ENCODE measurements at regions not wholly inside any gene's neighbourhood (a gene's known extent, or its start where the extent isn't known, plus 50 kb on each side); places are given as distances from the start of the nearest gene placed in this dataset.

GRCh38 chr18:44309185-44309584 is 371.5 kb upstream of the SETBP1 start:
- H3K4me1 Mint-ChIP-seq = no peaks in the 10 kb centered on the region
- ATAC-seq (ENCODE audit: low read depth) = no peak
- no peaks in the 10 kb centered on the region for H3K27me3 Mint-ChIP-seq
- ChIA-PET CTCF (no interaction called here), POLR2A (no interaction called here)
- TF ChIP-seq CTCF (IDR thresholded peaks at IDR 0.05) (no peak), EZH2 (IDR thresholded peaks at IDR 0.05; ENCODE audit: borderline replicate concordance, insufficient read depth, low read depth, low read length, poor library complexity, severe bottlenecking) (no peak)
- H3K4me3 Mint-ChIP-seq = no peak overlapping the region
- Histone ChIP-seq H3K9me3 (ENCODE audit: control extremely low read depth in 1 of 3, control insufficient read depth in 2 of 3, insufficient read depth in 1 of 3, low read length in 2 of 3) (peaks cover 0 to 2% (median 1%) of the 10 kb centered on the region in 3 donors), H2AFZ (ENCODE audit: insufficient read depth, low read depth, low read length, poor library complexity, severe bottlenecking) (no peak overlapping the region), H3K36me3 (replicated peaks in 1 of 2; ENCODE audit: control extremely low read depth in 1 of 2, control insufficient read depth in 1 of 2, extremely low read depth in 1 of 2, insufficient read depth in 2 of 2, low read length in 1 of 2) (no peaks in the 10 kb centered on the region), H4K20me1 (ENCODE audit: control insufficient read depth, insufficient read depth, low read length, poor library complexity, severe bottlenecking) (no peaks in the 10 kb centered on the region), H3K4me1 (ENCODE audit: control insufficient read depth in 2 of 2, insufficient read depth in 2 of 2, low read length in 2 of 2) (no peaks in the 10 kb centered on the region), H3K4me3 (ENCODE audit: control extremely low read depth in 1 of 5, extremely low read depth in 1 of 5, insufficient read depth in 1 of 5, low read depth in 2 of 5, low read length in 4 of 5) (no peak overlapping the region), H3K4me2 (replicated peaks; ENCODE audit: low read depth, low read length, poor library complexity, severe bottlenecking) (no peak overlapping the region), H3K9ac (ENCODE audit: low read length) (no peak overlapping the region), H3K27me3 (replicated peaks in 1 of 4; ENCODE audit: control extremely low read depth in 1 of 4, control insufficient read depth in 3 of 4, insufficient read depth in 4 of 4, low read length in 3 of 4) (no peaks in the 10 kb centered on the region), H3K27ac (ENCODE audit: low read length in 2 of 2) (no peak overlapping the region), H3K79me2 (ENCODE audit: control insufficient read depth, insufficient read depth, low read length) (no peaks in the 10 kb centered on the region)
- peaks cover 3% of the 10 kb centered on the region for H3K9me3 Mint-ChIP-seq (ENCODE audit: insufficient read depth)
- WGBS (ENCODE audit: insufficient coverage) = no CpG with 5 or more reads among the region's 2 CpGs
- no peak overlapping the region for H3K27ac Mint-ChIP-seq
- no peak for DNase-seq
- intact Hi-C loops (cut with micrococcal nuclease) = no loop called here

- Mint-ChIP-seq H3K4me1 (no peaks in the 10 kb centered on the region), H3K4me3 (no peak overlapping the region), H3K27ac (no peak overlapping the region), H3K27me3 (no peaks in the 10 kb centered on the region), H3K9me3 (ENCODE audit: insufficient read depth) (no peaks in the 10 kb centered on the region)
- no peak overlapping the region for H3K4me3 ChIP-seq (ENCODE audit: control extremely low read depth in 1 of 5, extremely low read depth in 1 of 5, insufficient read depth in 1 of 5, low read depth in 2 of 5, low read length in 4 of 5)
- CTCF ChIA-PET = interaction anchor here (0.8 to 0.9 kb wide), 2 partner anchors 649 to 1063 kb away, joined by 3 to 6 read pairs; no protein-coding TSS in a partner anchor
- intact Hi-C loops (cut with micrococcal nuclease) = no loop called here
- H2AFZ ChIP-seq (ENCODE audit: insufficient read depth, low read depth, low read length, poor library complexity, severe bottlenecking) = no peak overlapping the region
- no peak for TF ChIP-seq EZH2 (IDR thresholded peaks at IDR 0.05; ENCODE audit: borderline replicate concordance, insufficient read depth, low read depth, low read length, poor library complexity, severe bottlenecking)
- no peak for TF ChIP-seq CTCF (IDR thresholded peaks at IDR 0.05)
- POLR2A ChIA-PET = no interaction called here
- no peaks in the 10 kb centered on the region for H3K4me1 ChIP-seq (ENCODE audit: control insufficient read depth in 2 of 2, insufficient read depth in 2 of 2, low read length in 2 of 2)
- no peaks in the 10 kb centered on the region for H3K36me3 ChIP-seq (replicated peaks in 1 of 2; ENCODE audit: control extremely low read depth in 1 of 2, control insufficient read depth in 1 of 2, extremely low read depth in 1 of 2, insufficient read depth in 2 of 2, low read length in 1 of 2)
- H3K27me3 ChIP-seq (replicated peaks in 1 of 4; ENCODE audit: control extremely low read depth in 1 of 4, control insufficient read depth in 3 of 4, insufficient read depth in 4 of 4, low read length in 3 of 4) = no peaks in the 10 kb centered on the region
- ATAC-seq (ENCODE audit: low read depth) (no peak), DNase-seq (no peak)
- H4K20me1 ChIP-seq (ENCODE audit: control insufficient read depth, insufficient read depth, low read length, poor library complexity, severe bottlenecking) = no peaks in the 10 kb centered on the region
- no peaks in the 10 kb centered on the region for H3K79me2 ChIP-seq (ENCODE audit: control insufficient read depth, insufficient read depth, low read length)
- H3K9ac ChIP-seq (ENCODE audit: low read length) = no peak overlapping the region
- no peak overlapping the region for H3K4me2 ChIP-seq (replicated peaks; ENCODE audit: low read depth, low read length, poor library complexity, severe bottlenecking)
- peaks cover 0 to 8% (median 0%) of the 10 kb centered on the region in 3 donors for H3K9me3 ChIP-seq (ENCODE audit: control extremely low read depth in 1 of 3, control insufficient read depth in 2 of 3, insufficient read depth in 1 of 3, low read length in 2 of 3)
- no peak overlapping the region for H3K27ac ChIP-seq (ENCODE audit: low read length in 2 of 2)
- WGBS (ENCODE audit: insufficient coverage) = 96% methylated on average over 25 of the region's 26 CpGs
Observed at GRCh38 chr18:44320619-44321460, 359.8 kb upstream of the SETBP1 start.

Data from B cell (primary cell).